PC-3 (cell line): ENCODE measurements at regions not wholly inside any gene's neighbourhood (a gene's known extent, or its start where the extent isn't known, plus 50 kb on each side); places are given as distances from the start of the nearest gene placed in this dataset.

Source experiments
- ATAC-seq: fragments of 200-7000 bp; cut with Tn5 transposase; 2 replicates; pipeline ENCODE4 v1.9.1; 2020; ENCODE audit warnings: mild to moderate bottlenecking, moderate library complexity
- BruUV-seq: library from RNA; stranded (reverse); fragments of 400-500 nt; replicated peaks from 2 replicates; lab custom pipeline; 2021; lab: Mats Ljungman, UMichigan
- CTCF ChIA-PET: fragments of 300-600 bp; sonication (Branson Sonifier 250); formaldehyde crosslinking; loops from one replicate; lab custom pipeline; 2022; ENCODE audit warnings: antibody characterized with exemption; lab: Charles Lee
- POLR2A ChIA-PET: fragments of 300-600 bp; sonication (Branson Sonifier 250); formaldehyde crosslinking; loops from one replicate; lab custom pipeline; 2022; ENCODE audit warnings: antibody characterized with exemption; ENCODE audit not compliant: unreplicated experiment; lab: Charles Lee
- DNase-seq: peaks from one replicate; pipeline ENCODE4 v3.0.0-alpha.2; 2015
- H2AFZ ChIP-seq: fragments of 300-600 bp; sonication (generic); 2 replicates; pipeline ENCODE4 v1.6.0; 2016; ENCODE audit warnings: antibody characterized with exemption, low read length
- H3F3A ChIP-seq: fragments of 300-600 bp; sonication (generic); one replicate; pipeline ENCODE4 v1.6.0; 2017; ENCODE audit warnings: antibody characterized with exemption, low read length, control low read depth, mild to moderate bottlenecking; ENCODE audit not compliant: unreplicated experiment
- H3K27ac ChIP-seq: fragments of 300-600 bp; sonication (generic); 2 replicates; pipeline ENCODE4 v1.5.1; 2016; ENCODE audit warnings: mild to moderate bottlenecking, low read length
- H3K27me3 ChIP-seq: fragments of 300-600 bp; sonication (generic); 2 replicates; pipeline ENCODE4 v1.6.1; 2016; ENCODE audit warnings: low read length, mixed read lengths
- H3K36me3 ChIP-seq: fragments of 300-600 bp; sonication (generic); 2 replicates; pipeline ENCODE4 v1.6.1; 2016; ENCODE audit warnings: low read depth, mixed run types, low read length, mixed read lengths
- H3K4me1 ChIP-seq: fragments of 300-600 bp; sonication (generic); 2 replicates; pipeline ENCODE4 v1.5.1; 2016; ENCODE audit warnings: low read length; ENCODE audit not compliant: insufficient read depth
- H3K4me2 ChIP-seq: fragments of 300-600 bp; sonication (generic); 2 replicates; pipeline ENCODE4 v1.6.0; 2016; ENCODE audit warnings: low read length
- H3K4me3 ChIP-seq: fragments of 300-600 bp; sonication (generic); 2 replicates; pipeline ENCODE4 v1.5.1; 2016; ENCODE audit warnings: mild to moderate bottlenecking, low read length, mixed read lengths
- H3K79me2 ChIP-seq: fragments of 300-600 bp; sonication (generic); 2 replicates; pipeline ENCODE4 v1.6.1; 2017; ENCODE audit warnings: low read length, mixed read lengths
- H3K9ac ChIP-seq: fragments of 300-600 bp; sonication (generic); 2 replicates; pipeline ENCODE4 v1.6.0; 2016; ENCODE audit warnings: mild to moderate bottlenecking, low read length
- H3K9me2 ChIP-seq: fragments of 300-600 bp; sonication (generic); replicated peaks from 2 replicates; pipeline ENCODE4 v1.6.1; 2016; ENCODE audit warnings: mixed run types, low read length, mixed read lengths
- H3K9me3 ChIP-seq: fragments of 300-600 bp; sonication (generic); 2 replicates; pipeline ENCODE4 v1.6.1; 2016; ENCODE audit warnings: low read length, mixed read lengths
- H4K20me1 ChIP-seq: fragments of 300-600 bp; sonication (generic); 2 replicates; pipeline ENCODE4 v1.6.1; 2016; ENCODE audit warnings: low read length, mixed read lengths
- CTCF ChIP-seq: fragments of 300-600 bp; sonication (generic); conservative IDR thresholded peaks from 2 replicates; pipeline ENCODE4 v1.5.1; 2017; ENCODE audit warnings: antibody characterized with exemption, low read depth, mild to moderate bottlenecking, low read length
- EZH2 ChIP-seq: fragments of 300-600 bp; sonication (generic); IDR thresholded peaks from one replicate; pipeline ENCODE4 v1.6.1; 2017; ENCODE audit warnings: antibody characterized with exemption, mild to moderate bottlenecking, low read length; ENCODE audit not compliant: unreplicated experiment
- EZH2phosphoT487 ChIP-seq: fragments of 300-600 bp; sonication (generic); IDR thresholded peaks from 2 replicates; pipeline ENCODE4 v1.6.1; 2018; ENCODE audit warnings: mild to moderate bottlenecking, antibody characterized with exemption, low read length, borderline replicate concordance
- intact Hi-C: fragments of 100-400 bp; cut with micrococcal nuclease; formaldehyde crosslinking; loops from 2 replicates; pipeline ENCODE4 v1.9.0; 2023

GRCh38 chr6:1510239-1510638 lies 99.5 kb upstream of the FOXC1 start:
- ChIA-PET POLR2A (no interaction called here), CTCF (no interaction called here)
- BruUV-seq = no TSS peak

GRCh38 chr6:1513215-1513780 lies 96.4 kb upstream of the FOXC1 start:
- intact Hi-C loops = no loop called here
- Histone ChIP-seq H3F3A (no peaks in the 10 kb centered on the region), H3K27ac (no peak overlapping the region), H2AFZ (no peak overlapping the region), H3K9me3 (no peaks in the 10 kb centered on the region), H4K20me1 (no peaks in the 10 kb centered on the region), H3K79me2 (no peaks in the 10 kb centered on the region), H3K4me2 (no peak overlapping the region), H3K9ac (no peak overlapping the region), H3K4me1 (no peaks in the 10 kb centered on the region), H3K36me3 (no peaks in the 10 kb centered on the region), H3K4me3 (no peak overlapping the region), H3K9me2 (no peaks in the 10 kb centered on the region), H3K27me3 (peaks cover 20% of the 10 kb centered on the region; the same call in 1 of the 2 replicates)
- DNase-seq (no peak), ATAC-seq (no peak)
- BruUV-seq = no TSS peak
- CTCF ChIA-PET = no interaction called here
- no peak for TF ChIP-seq CTCF
- no peak for TF ChIP-seq EZH2phosphoT487
- no peak for TF ChIP-seq EZH2
- POLR2A ChIA-PET = no interaction called here

More at GRCh38 chr6:1510239-1510638, 99.5 kb upstream of the FOXC1 start:
- H3K9me2 ChIP-seq = no peaks in the 10 kb centered on the region
- 0 out of 2 replicates have a peak, but pooled peaks cover 12% of the 10 kb centered on the region for H3K27me3 ChIP-seq
- no peak overlapping the region for H3K27ac ChIP-seq
- H2AFZ ChIP-seq = no peak overlapping the region
- no peak overlapping the region for H3K4me2 ChIP-seq
- H4K20me1 ChIP-seq = no peaks in the 10 kb centered on the region
- no peaks in the 10 kb centered on the region for H3K79me2 ChIP-seq
- no peaks in the 10 kb centered on the region for H3K9me3 ChIP-seq
- H3K9ac ChIP-seq = no peak overlapping the region
- H3K36me3 ChIP-seq = no peaks in the 10 kb centered on the region
- no peak for TF ChIP-seq CTCF
- no peak for TF ChIP-seq EZH2
- no peak for TF ChIP-seq EZH2phosphoT487
- no peak overlapping the region for H3K4me3 ChIP-seq
- DNase-seq = no peak
- H3F3A ChIP-seq = no peaks in the 10 kb centered on the region
- no peak for ATAC-seq
- intact Hi-C loops = no loop called here
- no peaks in the 10 kb centered on the region for H3K4me1 ChIP-seq

- Histone ChIP-seq H3K9me2 (no peaks in the 10 kb centered on the region), H3K9ac (no peak overlapping the region), H3K4me2 (no peak overlapping the region), H3K4me3 (no peak overlapping the region), H3K36me3 (no peaks in the 10 kb centered on the region), H3F3A (no peaks in the 10 kb centered on the region), H3K79me2 (no peaks in the 10 kb centered on the region), H2AFZ (no peak overlapping the region), H3K4me1 (no peaks in the 10 kb centered on the region), H4K20me1 (no peaks in the 10 kb centered on the region), H3K27ac (no peak overlapping the region), H3K27me3 (peaks cover 20% of the 10 kb centered on the region; the same call in 1 of the 2 replicates), H3K9me3 (no peaks in the 10 kb centered on the region)
- no peak for DNase-seq
- intact Hi-C loops = no loop called here
- ATAC-seq = no peak
- CTCF ChIA-PET = no interaction called here
- BruUV-seq = no TSS peak
- TF ChIP-seq EZH2 (no peak), CTCF (no peak), EZH2phosphoT487 (no peak)
- POLR2A ChIA-PET = no interaction called here
These were observed 95.6 kb upstream of the FOXC1 start for GRCh38 chr6:1514078-1514477.
